ENCODE measurements at regions not wholly inside any gene's neighbourhood (a gene's known extent, or its start where the extent isn't known, plus 50 kb on each side); places are given as distances from the start of the nearest gene placed in this dataset.

DNA sequence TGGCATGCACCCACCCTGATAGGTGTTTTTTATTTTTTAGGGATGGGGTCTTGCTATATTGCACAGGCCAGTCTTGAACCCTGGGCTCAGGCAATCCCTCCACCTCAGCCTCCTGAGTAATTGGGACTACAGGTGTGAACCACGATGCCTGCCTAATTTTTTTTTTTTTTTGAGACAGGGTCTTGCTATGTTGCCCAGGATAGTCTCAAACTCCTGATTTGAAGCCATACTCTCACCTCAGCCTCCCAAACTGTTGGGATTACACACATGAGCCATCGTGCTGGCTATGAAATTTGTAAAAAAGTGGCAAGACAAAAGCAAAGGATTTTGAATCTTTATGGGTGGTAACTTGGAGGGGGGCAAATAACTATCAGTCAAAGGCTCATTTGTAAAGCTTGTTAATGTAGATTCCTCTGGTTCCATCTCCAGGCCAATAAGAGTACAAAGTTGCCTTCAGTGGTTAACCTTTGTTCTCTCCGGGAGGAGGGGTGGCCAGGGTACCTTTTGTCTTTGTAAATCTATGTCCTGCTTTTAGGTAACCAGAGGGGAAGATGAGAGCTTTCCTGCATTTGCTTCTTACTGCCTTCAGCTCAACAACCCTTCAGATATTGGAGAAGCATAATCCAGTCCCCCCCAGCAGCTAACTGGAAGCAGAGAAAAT lies 372.0 kb upstream of the JARID2 start:
- Histone ChIP-seq H3K9me3 (no peaks in the 10 kb centered on the region), H3K4me3 (no peak overlapping the region), H3K27me3 (no peaks in the 10 kb centered on the region), H3K36me3 (no peaks in the 10 kb centered on the region)
- DNase-seq, result no peak

DNA sequence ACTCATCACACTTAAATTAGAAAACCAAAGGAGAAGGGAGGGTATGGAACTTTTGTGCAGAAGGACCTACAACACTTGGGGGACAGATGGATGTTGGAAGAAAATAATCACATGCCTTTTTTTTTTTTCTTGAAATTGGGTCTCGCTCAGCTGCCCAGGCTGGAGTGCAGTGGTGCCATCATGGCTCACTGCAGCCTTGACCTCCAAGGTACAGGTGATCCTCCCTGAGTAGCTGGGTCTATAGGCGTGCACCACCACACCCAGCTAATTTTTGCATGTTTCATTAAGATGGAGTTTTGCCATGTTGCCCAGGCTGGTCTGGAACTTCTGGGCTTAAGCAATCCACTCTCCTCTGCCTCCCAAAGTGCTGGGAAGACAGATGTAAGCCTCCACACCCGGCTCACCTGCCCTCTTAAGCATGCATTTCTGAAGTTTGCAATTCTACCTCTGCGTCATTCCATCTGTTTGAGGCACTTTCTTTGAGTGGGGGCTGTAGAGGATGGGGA lies 370.8 kb upstream of the JARID2 start:
- Histone ChIP-seq H3K9me3 (no peaks in the 10 kb centered on the region), H3K36me3 (no peaks in the 10 kb centered on the region), H3K27me3 (no peaks in the 10 kb centered on the region), H3K4me3 (no peak overlapping the region)
- no peak for DNase-seq

DNA sequence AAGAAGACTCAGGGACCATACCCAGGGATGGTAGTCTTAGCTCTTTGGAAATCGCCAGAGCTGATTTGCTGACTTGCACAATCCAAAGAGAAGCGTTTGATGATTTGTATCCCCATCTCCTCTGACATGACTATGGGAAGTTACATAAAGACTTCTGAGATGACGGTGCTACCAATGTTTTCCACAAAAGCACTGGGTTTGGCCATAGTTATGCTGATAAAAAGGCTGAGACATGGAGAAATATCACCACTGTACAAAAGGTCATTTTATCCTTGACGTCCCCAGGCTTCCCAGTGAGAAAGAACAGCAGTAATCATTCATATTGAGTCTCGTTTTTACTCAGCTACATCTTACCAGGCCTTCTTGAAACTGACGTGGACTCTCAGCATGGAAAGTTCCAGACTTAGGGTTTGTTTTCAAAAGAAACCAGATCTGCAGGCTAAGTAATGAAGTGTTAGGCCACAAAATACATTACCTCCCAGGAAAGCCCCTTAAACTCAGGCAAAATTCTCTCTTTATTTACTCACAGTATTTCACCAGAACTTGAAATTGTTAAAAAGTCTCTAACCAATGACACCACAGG lies 370.3 kb upstream of the JARID2 start:
- H3K4me3 ChIP-seq, result no peak overlapping the region
- DNase-seq, result no peak
- no peaks in the 10 kb centered on the region for H3K36me3 ChIP-seq
- H3K27me3 ChIP-seq, result no peaks in the 10 kb centered on the region
- no peaks in the 10 kb centered on the region for H3K9me3 ChIP-seq

DNA sequence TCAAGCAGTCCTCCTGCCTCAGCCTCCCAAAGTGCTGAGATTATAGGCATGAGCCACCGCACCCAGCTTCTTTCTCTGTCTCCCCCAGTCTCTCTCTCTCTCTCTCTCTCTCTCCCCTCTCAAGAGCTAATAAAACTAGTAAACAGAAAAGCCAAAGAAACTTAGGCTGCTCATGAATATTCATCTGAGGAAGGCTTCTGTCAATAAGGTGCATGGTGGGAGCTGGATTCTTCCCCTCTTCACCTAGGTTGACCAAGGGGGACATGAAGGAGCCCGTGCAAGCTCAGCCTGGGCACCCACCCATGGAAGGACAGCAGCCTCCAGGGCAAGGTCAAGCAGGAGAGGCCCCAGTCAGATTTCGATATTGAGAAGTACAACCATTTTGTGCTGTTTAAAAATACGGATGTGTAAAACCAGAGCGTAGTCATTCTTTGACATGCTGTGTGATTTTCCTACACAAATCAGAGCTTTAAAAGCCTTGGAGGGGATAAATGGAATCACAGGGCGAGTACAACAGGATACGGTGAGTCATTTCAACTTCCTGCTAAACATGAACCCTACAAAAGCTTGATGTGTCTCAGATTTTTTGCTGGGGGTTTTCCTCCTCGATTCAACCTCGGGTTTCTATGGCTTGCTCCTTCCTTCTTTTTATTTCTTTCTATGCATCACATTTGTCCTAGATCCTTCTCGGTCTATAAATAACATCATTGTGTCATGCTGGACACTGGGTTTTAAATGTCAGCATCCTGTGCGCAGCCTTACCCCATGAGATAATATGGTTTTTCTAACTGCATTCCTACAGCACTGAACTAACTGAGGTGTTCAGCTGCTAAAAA lies 368.9 kb upstream of the JARID2 start:
- H3K36me3 ChIP-seq, result no peaks in the 10 kb centered on the region
- peak; percentile 22 for DNase-seq
- H3K4me3 ChIP-seq, result no peak overlapping the region
- no peaks in the 10 kb centered on the region for H3K9me3 ChIP-seq
- no peaks in the 10 kb centered on the region for H3K27me3 ChIP-seq

DNA sequence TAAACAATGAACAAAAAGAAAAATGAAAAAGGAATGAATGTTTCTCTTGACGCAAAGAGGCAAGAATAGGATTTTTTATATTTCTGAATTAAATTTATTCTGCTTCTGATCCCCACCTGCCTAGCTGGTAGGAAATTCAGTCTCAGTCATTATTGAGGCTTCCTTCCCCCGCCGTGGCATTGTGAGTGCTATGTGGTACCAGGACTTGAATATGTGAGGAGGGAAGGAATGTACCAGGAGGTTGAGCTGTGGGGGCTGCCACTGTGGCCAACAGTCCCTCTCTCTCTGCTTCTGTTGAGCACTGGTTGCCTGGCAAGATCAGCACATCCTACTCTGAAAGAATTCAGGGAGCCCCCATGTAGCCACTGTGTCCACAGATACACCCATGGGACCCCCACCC lies 368.1 kb upstream of the JARID2 start:
- no peak overlapping the region for H3K4me3 ChIP-seq
- H3K36me3 ChIP-seq, result no peaks in the 10 kb centered on the region
- no peaks in the 10 kb centered on the region for H3K27me3 ChIP-seq
- DNase-seq, result no peak
- no peaks in the 10 kb centered on the region for H3K9me3 ChIP-seq

DNA sequence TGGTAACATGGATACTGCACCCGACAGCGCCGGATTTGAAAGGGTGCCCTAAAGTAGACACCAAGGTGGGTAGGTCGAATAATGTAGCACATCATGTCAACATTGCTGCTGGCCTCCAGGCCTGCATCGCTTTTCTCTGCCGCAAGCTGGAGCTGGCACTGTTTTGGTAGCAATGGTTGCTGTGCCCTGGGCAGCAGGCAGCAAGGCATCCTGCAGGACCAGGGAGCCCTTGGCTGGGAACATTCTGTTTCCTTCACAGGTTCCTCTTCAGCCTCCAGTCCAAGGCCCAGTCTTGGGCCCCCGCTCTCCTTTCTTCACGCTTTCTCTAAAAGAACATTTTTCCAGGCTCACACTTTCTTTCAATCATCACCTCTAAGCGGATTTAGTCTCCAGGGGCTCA lies 365.8 kb upstream of the JARID2 start:
- no peak for DNase-seq
- Histone ChIP-seq H3K36me3 (no peaks in the 10 kb centered on the region), H3K9me3 (no peaks in the 10 kb centered on the region), H3K27me3 (no peaks in the 10 kb centered on the region), H3K4me3 (no peak overlapping the region)

DNA sequence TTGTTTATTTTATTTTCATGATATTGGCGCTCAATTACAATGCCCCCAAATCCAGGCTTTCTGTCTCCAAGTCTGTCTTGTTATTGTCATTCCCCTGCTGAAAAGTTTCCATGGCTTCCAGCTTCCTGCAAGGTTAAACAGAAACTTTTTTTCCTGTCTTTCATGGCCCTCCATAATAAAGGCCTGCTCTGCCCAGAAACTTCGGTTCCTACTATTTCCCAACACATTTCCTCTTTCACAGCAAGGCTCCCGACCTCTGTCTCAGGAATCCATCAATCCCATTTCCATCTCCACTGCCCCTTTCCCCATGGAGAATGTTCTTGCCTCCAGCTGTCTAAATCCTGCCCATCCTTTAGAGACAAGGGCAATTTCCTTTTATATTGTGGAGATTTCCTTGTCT lies 365.2 kb upstream of the JARID2 start:
- Histone ChIP-seq H3K27me3 (no peaks in the 10 kb centered on the region), H3K4me3 (no peak overlapping the region), H3K36me3 (no peaks in the 10 kb centered on the region), H3K9me3 (no peaks in the 10 kb centered on the region)
- no peak for DNase-seq

DNA sequence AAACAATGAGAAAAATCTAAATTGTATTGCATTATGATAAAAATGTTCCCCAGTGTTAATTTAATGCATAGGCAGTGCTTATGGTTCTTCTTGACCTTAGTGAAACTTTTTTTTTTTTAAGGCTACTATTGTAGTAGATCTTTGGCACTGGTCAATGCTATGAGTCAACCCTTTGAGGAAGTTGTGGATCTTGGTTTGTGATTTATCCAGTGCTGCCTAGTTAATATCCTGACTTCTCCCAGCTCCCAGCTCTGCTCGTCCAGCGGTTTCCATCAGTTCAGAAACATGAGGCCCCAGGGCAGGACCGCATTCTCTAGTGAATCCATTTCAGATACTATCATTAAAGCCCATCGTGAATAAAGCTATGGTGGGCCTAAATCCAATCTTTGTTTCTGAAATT lies 364.5 kb upstream of the JARID2 start:
- H3K9me3 ChIP-seq, result no peaks in the 10 kb centered on the region
- H3K4me3 ChIP-seq, result no peak overlapping the region
- no peaks in the 10 kb centered on the region for H3K27me3 ChIP-seq
- H3K36me3 ChIP-seq, result no peaks in the 10 kb centered on the region
- peak; percentile 66 for DNase-seq

DNA sequence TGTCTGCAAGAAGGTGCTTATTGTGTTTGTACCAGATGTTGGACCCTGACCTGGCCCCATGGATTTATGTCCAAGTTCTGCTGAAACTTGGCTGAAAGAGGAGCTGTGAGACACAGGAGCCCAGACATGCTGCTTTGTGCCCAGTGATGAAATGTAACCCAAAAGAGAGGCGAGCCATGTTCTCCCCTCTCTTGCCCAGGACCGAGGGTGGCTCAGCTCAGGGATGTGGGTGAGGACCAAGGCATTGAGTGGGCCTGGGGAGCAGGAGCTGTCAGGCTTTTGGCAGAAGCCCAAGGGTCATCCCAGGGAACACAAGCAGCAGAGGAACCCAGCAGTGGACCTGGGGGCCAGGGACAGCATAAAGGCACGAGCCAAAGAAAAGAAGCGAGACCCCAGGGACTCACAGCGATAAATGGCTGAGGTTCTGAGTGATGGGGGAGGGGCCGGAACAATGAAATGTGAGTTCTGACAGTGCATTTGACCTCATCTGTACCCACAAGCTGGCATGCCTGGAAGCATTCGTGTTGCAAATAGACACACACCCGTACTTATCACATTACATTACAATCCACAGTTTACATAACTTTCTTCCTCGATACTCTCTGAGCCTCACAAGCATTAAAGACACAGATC lies 363.4 kb upstream of the JARID2 start:
- peak; percentile 38 for DNase-seq
- Histone ChIP-seq H3K36me3 (no peaks in the 10 kb centered on the region), H3K4me3 (no peak overlapping the region), H3K9me3 (no peaks in the 10 kb centered on the region), H3K27me3 (no peaks in the 10 kb centered on the region)

DNA sequence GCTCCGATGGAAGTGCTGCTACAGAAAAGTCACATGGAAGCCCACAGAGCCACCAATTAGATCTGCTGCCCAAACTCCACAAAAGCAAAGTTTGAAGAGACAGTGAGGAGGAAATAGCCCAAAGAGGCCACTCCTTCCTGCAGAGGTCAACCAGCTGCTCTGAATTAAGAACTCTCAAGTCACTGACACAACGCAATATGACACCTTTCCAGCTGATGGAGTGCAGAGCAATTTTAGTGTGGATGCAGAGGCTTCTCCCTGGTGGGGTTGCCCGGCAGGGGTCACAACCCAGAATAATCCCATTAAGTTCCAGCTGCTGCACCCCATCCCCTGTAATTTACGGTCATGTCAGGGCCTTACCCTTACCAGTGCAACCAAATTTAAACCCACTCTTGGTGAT lies 361.9 kb upstream of the JARID2 start:
- Histone ChIP-seq H3K36me3 (no peaks in the 10 kb centered on the region), H3K4me3 (no peak overlapping the region), H3K9me3 (no peaks in the 10 kb centered on the region), H3K27me3 (no peaks in the 10 kb centered on the region)
- no peak for DNase-seq

DNA sequence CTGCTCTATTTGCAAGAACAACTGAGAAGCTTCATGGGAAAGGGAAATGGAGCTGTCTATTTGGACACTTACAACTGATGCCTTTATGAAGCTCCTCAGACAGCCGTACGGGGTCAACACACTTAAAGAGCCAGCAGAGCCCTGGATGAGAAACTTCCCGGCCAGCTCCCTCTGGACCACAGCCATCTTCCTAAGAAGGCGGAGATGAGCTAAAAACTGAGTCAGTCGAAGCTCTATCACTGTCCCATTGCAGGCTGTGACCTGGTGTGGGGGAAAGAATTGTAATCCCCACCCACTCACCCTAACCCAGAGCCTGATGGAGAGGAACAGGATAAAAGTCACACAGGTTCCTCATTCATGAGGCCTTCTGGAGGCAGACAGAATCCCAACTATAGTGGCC lies 360.4 kb upstream of the JARID2 start:
- Histone ChIP-seq H3K36me3 (no peaks in the 10 kb centered on the region), H3K27me3 (no peaks in the 10 kb centered on the region)
- DNase-seq, result no peak

DNA sequence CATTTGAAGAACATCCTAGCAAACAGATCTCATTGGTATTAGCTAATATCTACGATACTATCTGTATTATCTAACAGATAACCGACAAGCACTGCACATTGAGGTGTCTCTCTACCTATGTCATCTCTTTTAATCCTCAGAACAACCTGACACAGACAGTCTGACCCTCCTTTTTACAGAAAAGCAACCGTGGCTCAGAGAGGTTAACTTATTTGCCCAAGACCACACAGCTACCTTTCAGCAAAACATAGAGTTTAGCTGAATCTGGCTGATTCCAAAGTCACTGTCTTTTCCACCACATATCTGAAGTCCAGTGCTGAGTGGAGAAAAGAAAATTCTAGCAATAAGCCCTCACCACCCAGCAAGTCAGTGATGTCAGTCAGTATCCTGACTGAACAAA lies 358.7 kb upstream of the JARID2 start:
- H3K4me3 ChIP-seq, result no peak overlapping the region
- no peak for DNase-seq
- no peaks in the 10 kb centered on the region for H3K9me3 ChIP-seq
- H3K36me3 ChIP-seq, result no peaks in the 10 kb centered on the region
- no peaks in the 10 kb centered on the region for H3K27me3 ChIP-seq

More for the DNA sequence above, 360.4 kb upstream of the JARID2 start:
- Histone ChIP-seq H3K9me3 (no peaks in the 10 kb centered on the region), H3K4me3 (no peak overlapping the region)

DNA sequence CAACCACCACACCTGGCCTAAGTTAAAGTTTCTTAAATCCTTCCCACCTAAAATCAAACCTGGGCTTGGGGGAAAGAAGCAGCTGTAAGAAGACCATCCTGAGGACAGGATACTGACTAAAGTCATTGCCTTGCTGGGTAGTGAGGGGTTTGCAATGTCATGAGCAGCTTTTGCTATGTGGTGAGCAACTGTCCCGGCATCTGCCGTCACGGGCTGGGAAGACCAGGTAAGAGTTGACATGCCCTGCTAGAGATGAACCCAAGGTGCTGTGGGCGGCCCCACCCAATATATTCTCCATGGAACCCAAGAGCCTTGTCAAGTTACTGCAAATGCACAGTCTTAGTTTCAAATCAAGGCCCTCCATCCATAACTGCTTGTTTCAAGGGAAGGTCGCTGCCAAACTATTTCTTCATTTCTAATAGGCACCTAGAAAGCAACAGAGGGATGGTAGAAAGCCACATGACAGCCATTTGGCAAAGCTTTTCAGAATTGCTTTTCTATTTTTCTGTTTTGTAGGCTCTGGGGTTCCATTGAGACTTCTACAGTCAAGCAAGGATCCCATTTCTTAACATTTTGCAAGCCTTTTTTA lies 357.8 kb upstream of the JARID2 start:
- H3K9me3 ChIP-seq, result no peaks in the 10 kb centered on the region
- no peak overlapping the region for H3K4me3 ChIP-seq
- H3K36me3 ChIP-seq, result no peaks in the 10 kb centered on the region

DNA sequence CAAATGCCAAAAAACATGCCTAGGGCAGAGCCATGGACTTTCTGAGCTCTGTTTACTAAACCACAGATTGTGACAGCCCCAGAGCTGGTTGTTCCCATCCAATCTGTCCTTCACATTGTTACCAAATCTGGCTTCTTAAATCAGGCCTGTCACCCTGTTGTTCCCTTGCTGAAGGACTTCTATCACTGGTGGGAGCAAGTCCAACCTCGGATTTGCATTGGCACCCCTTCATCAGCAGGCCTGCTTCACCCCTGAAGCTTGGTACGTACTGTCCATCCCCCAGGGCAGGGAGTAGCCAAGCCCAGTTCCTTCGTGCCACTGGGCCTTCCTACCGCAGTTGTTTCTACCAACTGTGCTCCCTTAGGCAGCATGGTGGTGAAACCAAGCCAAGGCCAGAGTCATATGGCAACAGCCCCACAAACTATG lies 357.3 kb upstream of the JARID2 start:
- H3K27me3 ChIP-seq, result no peaks in the 10 kb centered on the region
- H3K36me3 ChIP-seq, result no peaks in the 10 kb centered on the region
- no peaks in the 10 kb centered on the region for H3K9me3 ChIP-seq
- no peak overlapping the region for H3K4me3 ChIP-seq
- DNase-seq, result no peak

More for the DNA sequence above, 357.8 kb upstream of the JARID2 start:
- DNase-seq, result no peak
- no peaks in the 10 kb centered on the region for H3K27me3 ChIP-seq

DNA sequence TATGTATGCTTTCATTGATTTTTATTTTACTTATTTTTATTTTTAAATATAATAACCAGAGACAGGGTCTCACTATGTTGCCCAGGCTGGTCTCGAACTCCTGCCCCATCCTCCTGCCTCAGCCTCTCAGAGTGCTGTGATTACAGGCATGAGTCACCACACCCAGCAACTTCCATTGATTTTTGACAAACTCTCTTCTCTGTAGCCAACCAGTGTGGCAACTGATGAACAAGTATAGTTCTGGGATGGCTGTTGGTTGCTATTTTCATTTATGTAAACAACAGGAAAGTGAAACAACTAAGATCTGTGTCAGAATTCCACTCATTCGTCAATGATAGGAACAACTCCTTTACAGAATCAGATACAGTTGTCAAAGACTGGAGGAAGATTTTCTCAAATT lies 356.7 kb upstream of the JARID2 start:
- no peak overlapping the region for H3K4me3 ChIP-seq
- DNase-seq, result peak; percentile 38
- H3K27me3 ChIP-seq, result no peaks in the 10 kb centered on the region
- no peaks in the 10 kb centered on the region for H3K9me3 ChIP-seq
- H3K36me3 ChIP-seq, result no peaks in the 10 kb centered on the region

DNA sequence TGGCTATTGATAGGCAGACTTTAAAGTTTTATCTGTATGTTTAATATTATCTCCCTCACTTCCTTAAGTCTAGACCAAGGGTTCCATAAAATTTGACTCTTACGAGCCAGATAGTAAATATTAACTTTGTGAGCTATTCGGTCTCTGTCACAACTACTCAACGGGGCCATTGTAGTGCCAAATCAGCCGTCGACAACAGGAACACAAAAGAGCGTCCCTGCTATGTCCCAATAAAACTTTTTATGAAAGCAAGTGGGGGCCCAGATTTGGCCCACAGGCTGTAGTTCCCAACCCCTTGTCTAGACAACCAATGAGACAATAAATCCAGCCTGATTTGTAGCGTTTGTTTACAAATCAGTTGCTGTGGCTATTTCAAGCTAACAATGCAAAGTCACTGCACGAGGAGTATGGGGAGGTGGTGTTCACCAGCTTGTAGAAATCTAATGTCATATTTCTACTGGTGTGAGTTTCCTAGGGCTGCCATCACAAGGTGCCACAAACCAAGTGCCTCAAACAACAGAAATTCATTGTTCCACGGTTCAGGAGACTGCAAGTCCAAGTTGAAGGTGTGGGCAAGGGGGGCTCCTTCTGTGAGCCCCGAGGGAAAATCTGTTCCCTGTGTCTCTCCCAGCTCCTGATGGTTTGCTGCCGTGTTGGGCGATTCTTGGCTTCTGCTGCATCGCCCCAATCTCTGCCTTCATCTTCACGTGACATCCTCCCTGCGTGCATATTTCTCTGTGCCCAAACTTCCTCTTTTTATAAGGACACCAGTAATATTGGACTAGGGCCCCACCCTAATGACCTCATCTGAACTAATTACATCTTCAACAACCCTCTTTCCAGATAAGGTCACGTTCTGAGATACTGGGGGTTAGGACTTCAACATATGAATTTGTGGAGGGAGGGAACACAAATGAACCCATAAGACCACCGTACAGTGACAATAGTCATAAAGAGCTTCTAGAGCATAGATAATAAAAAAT lies 356.0 kb upstream of the JARID2 start:
- Histone ChIP-seq H3K4me3 (no peak overlapping the region), H3K9me3 (no peaks in the 10 kb centered on the region), H3K36me3 (no peaks in the 10 kb centered on the region), H3K27me3 (no peaks in the 10 kb centered on the region)
- DNase-seq, result no peak
